ENCODE measurements at regions not wholly inside any gene's neighbourhood (a gene's known extent, or its start where the extent isn't known, plus 50 kb on each side); places are given as distances from the start of the nearest gene placed in this dataset.

DNA sequence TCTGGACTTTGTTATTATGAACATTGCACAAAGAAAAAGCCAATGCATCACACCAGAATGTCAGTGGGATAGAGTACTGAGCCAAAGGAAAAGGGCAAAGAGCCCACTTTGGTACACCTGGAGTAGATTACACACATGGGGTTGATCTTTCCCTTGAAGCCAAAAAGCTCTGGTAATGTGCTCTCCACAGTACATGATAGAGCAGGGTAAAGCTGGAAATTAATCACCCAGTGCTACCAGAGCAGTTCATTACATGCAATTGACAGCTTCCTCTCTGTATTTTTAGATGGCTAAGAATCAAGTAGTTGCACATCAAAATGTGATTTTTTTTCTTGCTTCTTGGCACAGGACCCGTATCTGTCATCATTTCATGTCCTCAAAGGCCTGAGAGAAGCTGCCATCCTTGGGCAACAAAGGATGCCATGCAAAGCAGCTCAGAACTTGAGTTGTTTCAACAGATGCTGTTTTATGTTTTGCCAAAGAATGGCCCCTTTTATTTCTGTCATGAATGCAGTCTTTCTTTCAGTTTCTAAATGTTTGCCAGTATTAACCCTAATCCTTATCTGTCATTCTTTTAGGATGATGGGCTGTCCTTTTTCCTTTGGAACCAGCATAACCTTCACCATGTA is 88.1 kb downstream of the HDGFL1 start:
- no peak for TF ChIP-seq EZH2phosphoT487 (IDR thresholded peaks at IDR 0.05; ENCODE audit: low read depth, severe bottlenecking, unreplicated experiment)
- TF ChIP-seq, protein P1, sequence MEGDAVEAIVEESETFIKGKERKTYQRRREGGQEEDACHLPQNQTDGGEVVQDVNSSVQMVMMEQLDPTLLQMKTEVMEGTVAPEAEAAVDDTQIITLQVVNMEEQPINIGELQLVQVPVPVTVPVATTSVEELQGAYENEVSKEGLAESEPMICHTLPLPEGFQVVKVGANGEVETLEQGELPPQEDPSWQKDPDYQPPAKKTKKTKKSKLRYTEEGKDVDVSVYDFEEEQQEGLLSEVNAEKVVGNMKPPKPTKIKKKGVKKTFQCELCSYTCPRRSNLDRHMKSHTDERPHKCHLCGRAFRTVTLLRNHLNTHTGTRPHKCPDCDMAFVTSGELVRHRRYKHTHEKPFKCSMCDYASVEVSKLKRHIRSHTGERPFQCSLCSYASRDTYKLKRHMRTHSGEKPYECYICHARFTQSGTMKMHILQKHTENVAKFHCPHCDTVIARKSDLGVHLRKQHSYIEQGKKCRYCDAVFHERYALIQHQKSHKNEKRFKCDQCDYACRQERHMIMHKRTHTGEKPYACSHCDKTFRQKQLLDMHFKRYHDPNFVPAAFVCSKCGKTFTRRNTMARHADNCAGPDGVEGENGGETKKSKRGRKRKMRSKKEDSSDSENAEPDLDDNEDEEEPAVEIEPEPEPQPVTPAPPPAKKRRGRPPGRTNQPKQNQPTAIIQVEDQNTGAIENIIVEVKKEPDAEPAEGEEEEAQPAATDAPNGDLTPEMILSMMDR (IDR thresholded peaks at IDR 0.05; ENCODE audit: poor library complexity) = no peak
